ENCODE measurements at regions not wholly inside any gene's neighbourhood (a gene's known extent, or its start where the extent isn't known, plus 50 kb on each side); places are given as distances from the start of the nearest gene placed in this dataset.

GRCh38 chr13:80509264-80509663 lies 168.3 kb upstream of the SPRY2 start:
- H3K4me1 ChIP-seq, result no peaks in the 10 kb centered on the region
- ChIA-PET POLR2A (no interaction called here), CTCF (no interaction called here)
- no peaks in the 10 kb centered on the region for H3K9me3 ChIP-seq
- no peak for ATAC-seq
- TF ChIP-seq POLR2AphosphoS2 (conservative IDR thresholded peaks at IDR 0.05; ENCODE audit: low read length), result no peak
- no peak for TF ChIP-seq CBX8 (IDR thresholded peaks at IDR 0.05)
- TF ChIP-seq BHLHE40 (IDR thresholded peaks at IDR 0.05; ENCODE audit: low read depth, low read length), result no peak
- TF ChIP-seq EP300 (IDR thresholded peaks at IDR 0.05), result no peak
- TF ChIP-seq CHD2 (IDR thresholded peaks at IDR 0.05; ENCODE audit: low read length, partially characterized antibody), result no peak
- no peak for TF ChIP-seq ZC3H11A (IDR thresholded peaks at IDR 0.05)
- no peak for TF ChIP-seq HOXA7 (CRISPR knock-in tag; IDR thresholded peaks at IDR 0.05)
- no peak for TF ChIP-seq MAFK (IDR thresholded peaks at IDR 0.05; ENCODE audit: partially characterized antibody)
- TF ChIP-seq ELK1 (IDR thresholded peaks at IDR 0.05; ENCODE audit: low read depth, low read length), result no peak
- no peak for TF ChIP-seq FOXS1 (CRISPR knock-in tag; IDR thresholded peaks at IDR 0.05)
- TF ChIP-seq PHF8 (IDR thresholded peaks at IDR 0.05; ENCODE audit: borderline replicate concordance, low read depth), result no peak
- TF ChIP-seq, protein P1, sequence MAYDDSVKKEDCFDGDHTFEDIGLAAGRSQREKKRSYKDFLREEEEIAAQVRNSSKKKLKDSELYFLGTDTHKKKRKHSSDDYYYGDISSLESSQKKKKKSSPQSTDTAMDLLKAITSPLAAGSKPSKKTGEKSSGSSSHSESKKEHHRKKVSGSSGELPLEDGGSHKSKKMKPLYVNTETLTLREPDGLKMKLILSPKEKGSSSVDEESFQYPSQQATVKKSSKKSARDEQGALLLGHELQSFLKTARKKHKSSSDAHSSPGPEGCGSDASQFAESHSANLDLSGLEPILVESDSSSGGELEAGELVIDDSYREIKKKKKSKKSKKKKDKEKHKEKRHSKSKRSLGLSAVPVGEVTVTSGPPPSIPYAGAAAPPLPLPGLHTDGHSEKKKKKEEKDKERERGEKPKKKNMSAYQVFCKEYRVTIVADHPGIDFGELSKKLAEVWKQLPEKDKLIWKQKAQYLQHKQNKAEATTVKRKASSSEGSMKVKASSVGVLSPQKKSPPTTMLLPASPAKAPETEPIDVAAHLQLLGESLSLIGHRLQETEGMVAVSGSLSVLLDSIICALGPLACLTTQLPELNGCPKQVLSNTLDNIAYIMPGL (CRISPR knock-in tag; IDR thresholded peaks at IDR 0.05; ENCODE audit: borderline replicate concordance), result no peak
- TF ChIP-seq JUN (IDR thresholded peaks at IDR 0.05), result no peak
- TF ChIP-seq, protein P2, sequence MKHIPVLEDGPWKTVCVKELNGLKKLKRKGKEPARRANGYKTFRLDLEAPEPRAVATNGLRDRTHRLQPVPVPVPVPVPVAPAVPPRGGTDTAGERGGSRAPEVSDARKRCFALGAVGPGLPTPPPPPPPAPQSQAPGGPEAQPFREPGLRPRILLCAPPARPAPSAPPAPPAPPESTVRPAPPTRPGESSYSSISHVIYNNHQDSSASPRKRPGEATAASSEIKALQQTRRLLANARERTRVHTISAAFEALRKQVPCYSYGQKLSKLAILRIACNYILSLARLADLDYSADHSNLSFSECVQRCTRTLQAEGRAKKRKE (CRISPR knock-in tag; IDR thresholded peaks at IDR 0.05; ENCODE audit: low read depth), result no peak
- no peak for TF ChIP-seq ZNF302 (CRISPR knock-in tag; IDR thresholded peaks at IDR 0.05)
- TF ChIP-seq RARB (CRISPR knock-in tag; IDR thresholded peaks at IDR 0.05), result no peak
- TF ChIP-seq TFCP2L1 (CRISPR knock-in tag; IDR thresholded peaks at IDR 0.05), result no peak
- TF ChIP-seq, protein P3, sequence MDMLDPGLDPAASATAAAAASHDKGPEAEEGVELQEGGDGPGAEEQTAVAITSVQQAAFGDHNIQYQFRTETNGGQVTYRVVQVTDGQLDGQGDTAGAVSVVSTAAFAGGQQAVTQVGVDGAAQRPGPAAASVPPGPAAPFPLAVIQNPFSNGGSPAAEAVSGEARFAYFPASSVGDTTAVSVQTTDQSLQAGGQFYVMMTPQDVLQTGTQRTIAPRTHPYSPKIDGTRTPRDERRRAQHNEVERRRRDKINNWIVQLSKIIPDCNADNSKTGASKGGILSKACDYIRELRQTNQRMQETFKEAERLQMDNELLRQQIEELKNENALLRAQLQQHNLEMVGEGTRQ (IDR thresholded peaks at IDR 0.05), result no peak
- DNase-seq (ENCODE audit: low read depth in 1 of 2, low spot score in 1 of 2), result no peak
- no peak for FAIRE-seq
- no peak overlapping the region for H3K27ac ChIP-seq
- H3K4me2 ChIP-seq, result no peak overlapping the region
- H3K4me3 ChIP-seq, result no peak overlapping the region
- 59% methylated on average over 5 of the region's 5 CpGs for WGBS (ENCODE audit: missing lambda C conversion rate)

DNA sequence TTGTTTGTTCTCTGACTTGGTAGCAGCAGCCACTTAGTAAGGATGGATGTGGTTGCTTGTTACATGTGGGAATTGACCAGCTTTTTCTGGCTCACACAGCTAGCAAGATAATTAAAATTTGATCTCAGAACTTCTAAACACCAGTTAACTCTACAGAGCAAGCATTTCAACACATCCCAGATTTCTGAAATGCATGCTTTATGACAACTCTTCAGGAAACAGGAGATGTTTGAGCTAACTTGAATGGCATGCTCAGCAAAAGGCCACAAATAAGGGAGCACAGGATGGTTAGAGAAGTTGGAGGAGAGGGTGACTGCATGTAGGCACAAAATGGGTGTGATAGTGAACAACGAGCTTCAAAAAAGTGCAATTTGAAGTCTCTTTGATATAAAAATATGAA lies 167.1 kb upstream of the SPRY2 start:
- ChIA-PET POLR2A (no interaction called here), CTCF (no interaction called here)
- WGBS (ENCODE audit: missing lambda C conversion rate), result 14% methylated on average over 1 of the region's 1 CpG
- FAIRE-seq (no peak), ATAC-seq (no peak), DNase-seq (ENCODE audit: low read depth in 1 of 2, low spot score in 1 of 2) (no peak)
- Histone ChIP-seq H3K9me3 (no peaks in the 10 kb centered on the region), H3K27ac (no peak overlapping the region), H3K4me2 (no peak overlapping the region), H3K4me3 (no peak overlapping the region), H3K4me1 (no peaks in the 10 kb centered on the region)
- TF ChIP-seq EHMT2 (IDR thresholded peaks at IDR 0.05; ENCODE audit: low read depth), result no peak
- TF ChIP-seq RARB (CRISPR knock-in tag; IDR thresholded peaks at IDR 0.05), result no peak
- TF ChIP-seq POLR2AphosphoS2 (conservative IDR thresholded peaks at IDR 0.05; ENCODE audit: low read length), result no peak
- TF ChIP-seq FOXS1 (CRISPR knock-in tag; IDR thresholded peaks at IDR 0.05), result no peak
- no peak for TF ChIP-seq ELK1 (IDR thresholded peaks at IDR 0.05; ENCODE audit: low read depth, low read length)
- TF ChIP-seq FOSL2 (IDR thresholded peaks at IDR 0.05), result no peak
- no peak for TF ChIP-seq FOSL2 (CRISPR knock-in tag; IDR thresholded peaks at IDR 0.05)
- no peak for TF ChIP-seq PBX3 (IDR thresholded peaks at IDR 0.05)
- TF ChIP-seq TP53 (CRISPR knock-in tag; IDR thresholded peaks at IDR 0.05), result no peak
- TF ChIP-seq, protein P4, sequence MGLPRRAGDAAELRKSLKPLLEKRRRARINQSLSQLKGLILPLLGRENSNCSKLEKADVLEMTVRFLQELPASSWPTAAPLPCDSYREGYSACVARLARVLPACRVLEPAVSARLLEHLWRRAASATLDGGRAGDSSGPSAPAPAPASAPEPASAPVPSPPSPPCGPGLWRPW (IDR thresholded peaks at IDR 0.05), result no peak
- TF ChIP-seq ZNF302 (CRISPR knock-in tag; IDR thresholded peaks at IDR 0.05), result no peak
- no peak for TF ChIP-seq RCOR1 (IDR thresholded peaks at IDR 0.05; ENCODE audit: low read depth, low read length)

Measured in A549 (cell line).